T-helper 9 cell (primary cell): ENCODE measurements at regions not wholly inside any gene's neighbourhood (a gene's known extent, or its start where the extent isn't known, plus 50 kb on each side); places are given as distances from the start of the nearest gene placed in this dataset.
"Not testable (repeated sequence)": the region's sequence is repeated elsewhere in the genome, so short reads cannot be mapped to it uniquely, and the experiment has no call there.

Experiments used
- DNase-seq: peaks from one replicate; pipeline ENCODE4 v3.0.0-alpha.2; 2020

- no peak for DNase-seq
Measured at GRCh38 chr10:4434105-4434504, 391.9 kb upstream of the AKR1E2 start.

DNA sequence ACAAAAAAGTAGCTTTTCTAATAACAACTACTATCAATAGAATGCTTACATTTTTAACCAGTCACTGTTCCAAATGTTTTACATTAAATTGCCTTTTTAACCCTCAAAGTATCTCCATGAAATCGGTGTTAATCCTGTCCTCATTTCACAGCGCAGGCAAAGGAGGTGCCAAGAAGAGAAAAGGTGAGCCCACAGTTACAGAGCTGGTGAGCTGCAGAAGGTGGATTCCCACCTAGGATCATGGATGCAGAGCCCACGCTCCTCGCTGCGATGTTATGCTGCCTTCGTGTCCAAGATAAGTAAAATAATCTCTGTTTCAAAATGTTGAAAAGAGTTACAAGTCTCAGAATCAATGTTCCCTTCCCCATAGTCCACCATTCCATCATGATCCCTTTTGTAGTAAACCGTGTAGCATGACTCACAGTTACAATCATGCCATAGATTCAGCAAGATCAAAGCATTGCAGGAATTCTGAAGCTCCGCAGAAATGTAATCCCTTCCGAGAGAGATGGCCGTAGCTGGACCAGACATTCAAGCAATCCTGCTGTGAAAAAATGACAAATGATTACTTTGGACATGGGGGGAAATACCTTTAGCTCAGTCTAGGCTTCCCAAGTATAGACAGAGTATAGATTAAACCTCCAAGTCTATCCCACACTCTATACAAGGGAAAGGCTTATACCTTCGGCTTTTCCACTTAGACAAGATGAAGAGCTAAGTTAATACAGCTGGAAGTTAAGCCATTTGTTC, 394.7 kb upstream of the AKR1E2 start:
- DNase-seq, result no peak

- DNase-seq, result no peak
Measured at GRCh38 chr10:4429571-4429970, 396.4 kb upstream of the AKR1E2 start.

GRCh38 chr10:4427532-4427931, 398.5 kb upstream of the AKR1E2 start:
- DNase-seq, result no peak

GRCh38 chr10:4426866-4427265, 399.1 kb upstream of the AKR1E2 start:
- no peak for DNase-seq

- no peak for DNase-seq
Measured at GRCh38 chr10:4409319-4409718, 416.7 kb upstream of the AKR1E2 start.

DNA sequence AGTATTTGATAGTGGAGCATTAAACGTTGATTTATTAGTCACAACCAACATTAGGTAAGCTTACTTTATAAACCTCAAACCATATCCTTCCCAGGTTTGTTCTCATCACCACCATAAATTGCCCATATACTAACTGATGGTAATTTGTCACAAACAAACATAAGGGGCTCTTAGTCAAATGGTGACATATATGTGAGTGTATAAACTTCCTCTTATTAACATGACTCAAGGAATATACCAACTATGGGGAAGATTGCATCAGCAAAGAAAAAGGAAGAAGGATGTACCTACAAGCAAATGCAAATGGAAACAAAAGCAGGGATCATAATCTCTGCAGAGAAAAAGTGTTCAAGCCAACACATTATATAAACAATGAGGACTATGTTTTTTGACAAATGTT, 418.2 kb upstream of the AKR1E2 start:
- no peak for DNase-seq

GRCh38 chr10:4405828-4406227, 420.2 kb upstream of the AKR1E2 start:
- no peak for DNase-seq

GRCh38 chr10:4403638-4404252, 422.3 kb upstream of the AKR1E2 start:
- no peak for DNase-seq

- not testable (repeated sequence) for DNase-seq
Measured at GRCh38 chr10:4401080-4401479, 424.9 kb upstream of the AKR1E2 start.

DNA sequence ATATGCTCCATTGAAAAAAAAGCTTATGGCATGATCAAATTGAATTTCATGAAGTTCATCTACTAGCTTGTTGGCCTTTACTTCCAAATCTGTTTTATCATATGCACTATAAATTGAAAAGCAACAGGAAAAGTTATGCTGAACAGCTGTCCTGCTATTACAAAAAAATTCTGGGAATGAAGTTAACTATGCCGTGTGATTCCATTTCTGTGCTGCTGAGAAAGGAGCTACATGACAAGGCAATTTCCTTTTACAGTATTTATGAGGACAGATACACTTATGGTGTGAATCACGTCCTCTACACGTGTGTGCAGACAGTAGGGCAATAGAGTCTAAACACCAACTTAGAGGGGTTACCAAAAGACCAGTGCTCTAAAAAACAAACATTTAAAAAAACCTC, 426.5 kb upstream of the AKR1E2 start:
- no peak for DNase-seq

DNA sequence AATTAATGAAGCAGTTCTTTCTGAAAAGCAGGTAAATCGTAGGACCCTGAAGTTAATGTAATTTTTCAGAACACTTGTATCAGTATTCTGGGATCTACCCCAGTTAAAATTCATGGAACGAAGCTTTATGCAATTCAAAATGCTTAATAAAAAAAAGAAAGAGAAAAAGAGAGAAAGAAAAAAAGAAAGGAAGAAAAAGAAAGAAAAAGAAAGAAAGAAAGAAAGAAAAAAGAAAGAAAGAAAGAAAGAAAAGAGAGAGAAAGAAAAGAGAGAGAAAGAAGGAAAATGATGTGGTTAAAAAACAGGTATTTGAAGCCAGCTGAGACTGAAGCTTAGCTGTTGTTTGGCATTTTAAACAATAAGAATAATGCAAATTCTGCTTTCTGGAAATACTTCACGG, 427.4 kb upstream of the AKR1E2 start:
- DNase-seq, result no peak

- DNase-seq, result no peak
Measured at GRCh38 chr10:4397337-4397736, 428.7 kb upstream of the AKR1E2 start.

GRCh38 chr10:4396401-4397283, 429.4 kb upstream of the AKR1E2 start:
- no peak for DNase-seq

- no peak for DNase-seq
Measured at GRCh38 chr10:4395731-4396130, 430.3 kb upstream of the AKR1E2 start.

- DNase-seq, result not testable (repeated sequence)
Measured at GRCh38 chr10:4394455-4394854, 431.6 kb upstream of the AKR1E2 start.

- no peak for DNase-seq
Measured at GRCh38 chr10:4391683-4392082, 434.3 kb upstream of the AKR1E2 start.

DNA sequence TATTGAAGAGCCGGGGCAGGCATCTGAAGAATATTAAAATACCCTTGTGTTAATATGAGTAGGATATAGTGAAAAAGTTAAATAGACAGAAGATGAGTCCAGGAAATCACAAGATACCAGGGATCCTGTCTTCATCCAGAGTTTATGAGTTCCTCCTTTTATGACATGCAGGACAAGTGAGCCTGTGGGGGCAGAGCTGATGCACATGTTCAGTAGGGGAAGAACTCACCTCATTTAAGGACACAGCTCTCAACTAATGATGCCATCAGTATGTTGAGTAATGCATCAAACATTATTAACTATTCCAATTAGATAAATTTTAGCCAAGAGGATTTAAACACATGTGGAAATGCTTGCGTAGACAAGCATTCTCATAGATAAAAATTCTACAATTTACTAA, 435.8 kb upstream of the AKR1E2 start:
- no peak for DNase-seq

- no peak for DNase-seq
Measured at GRCh38 chr10:4385231-4385870, 440.7 kb upstream of the AKR1E2 start.

- no peak for DNase-seq
Measured at GRCh38 chr10:4384245-4384644, 441.8 kb upstream of the AKR1E2 start.

DNA sequence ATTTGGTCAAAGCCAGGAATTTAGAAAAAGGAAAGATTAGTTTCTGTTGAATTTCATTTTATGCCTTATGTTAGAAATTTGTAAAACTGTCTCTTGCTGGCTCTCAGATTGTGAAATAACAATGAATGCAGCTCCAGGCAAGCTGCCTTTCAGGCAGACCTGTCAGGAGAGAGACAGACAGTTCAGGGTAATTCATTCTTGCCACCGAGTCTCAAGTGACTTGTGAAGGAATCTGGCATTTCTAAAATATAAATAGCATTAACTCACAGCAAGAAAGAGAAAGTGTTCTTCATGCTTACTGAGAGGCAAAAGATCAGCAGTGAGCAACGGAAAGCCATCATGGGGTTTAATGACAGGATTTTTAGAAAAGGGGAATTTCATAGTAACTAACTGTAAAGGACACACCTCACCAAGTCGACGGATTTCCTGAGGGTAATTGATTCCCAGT, 442.3 kb upstream of the AKR1E2 start:
- no peak for DNase-seq

- no peak for DNase-seq
Measured at GRCh38 chr10:4382811-4383210, 443.2 kb upstream of the AKR1E2 start.

DNA sequence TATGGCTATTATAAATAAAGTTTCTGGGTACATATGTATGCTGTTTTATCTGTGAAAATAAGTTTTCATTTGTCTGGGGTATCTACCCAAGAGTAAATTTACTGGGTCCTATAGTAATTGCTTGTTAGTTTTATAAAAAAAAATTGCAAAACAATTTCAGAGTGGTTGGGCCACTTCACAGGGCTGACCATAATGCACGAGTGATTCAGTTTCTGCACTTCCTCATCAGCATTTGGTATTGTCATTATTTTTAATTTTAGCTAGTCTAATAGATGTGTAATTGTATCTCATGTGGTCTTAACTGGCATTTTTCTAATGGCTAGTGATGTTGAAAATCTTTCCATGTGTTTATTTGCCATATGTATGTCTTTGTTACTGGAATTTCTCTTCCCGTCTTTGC, 452.4 kb upstream of the AKR1E2 start:
- DNase-seq, result no peak
